ENCODE measurements at regions not wholly inside any gene's neighbourhood (a gene's known extent, or its start where the extent isn't known, plus 50 kb on each side); places are given as distances from the start of the nearest gene placed in this dataset.

- H3K9me3 ChIP-seq (ENCODE audit: control insufficient read depth, low read depth, low read length): no peaks in the 10 kb centered on the region
- dilution Hi-C loops (cut with MboI; ENCODE audit: extremely low pct_ligation_motif_present, low sequenced_read_pairs): no loop called here
- no peaks in the 10 kb centered on the region for H3K27me3 ChIP-seq (ENCODE audit: control insufficient read depth, extremely low read depth, insufficient read depth, low read length)
- H4K20me1 ChIP-seq (ENCODE audit: control insufficient read depth, extremely low read depth, insufficient read depth, low read length): no peaks in the 10 kb centered on the region
- H3K9ac ChIP-seq (ENCODE audit: control insufficient read depth, extremely low read depth, insufficient read depth, low read length): no peak overlapping the region
- H2AFZ ChIP-seq (ENCODE audit: control insufficient read depth, low read length): no peak overlapping the region
- TF ChIP-seq CTCF (optimal IDR thresholded peaks at IDR 0.05 in 1 of 3, IDR thresholded peaks at IDR 0.05 in 1 of 3, conservative IDR thresholded peaks at IDR 0.05 in 1 of 3; ENCODE audit: extremely low read depth in 1 of 3, insufficient read depth in 2 of 3, low read length in 3 of 3) (no peak), EZH2 (IDR thresholded peaks at IDR 0.05; ENCODE audit: low read length) (no peak)
- no peak for FAIRE-seq
- no peaks in the 10 kb centered on the region for H3K36me3 ChIP-seq (ENCODE audit: control insufficient read depth in 2 of 2, extremely low read depth in 1 of 2, insufficient read depth in 2 of 2, low read length in 2 of 2)
- no peak overlapping the region for H3K4me3 ChIP-seq (ENCODE audit: control insufficient read depth in 2 of 3, extremely low read depth in 1 of 3, insufficient read depth in 2 of 3, low read depth in 1 of 3, low read length in 3 of 3)
- H3K4me2 ChIP-seq (ENCODE audit: control insufficient read depth, extremely low read depth, insufficient read depth, low read depth, low read length): no peak overlapping the region
- no peak overlapping the region for H3K27ac ChIP-seq (ENCODE audit: control insufficient read depth, insufficient read depth, low read length)
- DNase-seq (ENCODE audit: low read depth, low spot score): no peak
- H3K4me1 ChIP-seq (ENCODE audit: control insufficient read depth, extremely low read depth, insufficient read depth, low read length): no peaks in the 10 kb centered on the region
- H3K9me1 ChIP-seq (ENCODE audit: control insufficient read depth, extremely low read depth, insufficient read depth, low read length): no peaks in the 10 kb centered on the region
- H3K79me2 ChIP-seq (ENCODE audit: control insufficient read depth, insufficient read depth, low read length): no peaks in the 10 kb centered on the region
Measured at GRCh38 chr9:7354704-7355103, 444.9 kb downstream of the DMAC1 start.

- Histone ChIP-seq H3K4me3 (ENCODE audit: control insufficient read depth in 2 of 3, extremely low read depth in 1 of 3, insufficient read depth in 2 of 3, low read depth in 1 of 3, low read length in 3 of 3) (no peak overlapping the region), H3K4me1 (ENCODE audit: control insufficient read depth, extremely low read depth, insufficient read depth, low read length) (no peaks in the 10 kb centered on the region), H3K27me3 (ENCODE audit: control insufficient read depth, extremely low read depth, insufficient read depth, low read length) (no peaks in the 10 kb centered on the region), H3K79me2 (ENCODE audit: control insufficient read depth, insufficient read depth, low read length) (no peaks in the 10 kb centered on the region), H3K9me1 (ENCODE audit: control insufficient read depth, extremely low read depth, insufficient read depth, low read length) (no peaks in the 10 kb centered on the region), H3K9ac (ENCODE audit: control insufficient read depth, extremely low read depth, insufficient read depth, low read length) (no peak overlapping the region), H3K36me3 (ENCODE audit: control insufficient read depth in 2 of 2, extremely low read depth in 1 of 2, insufficient read depth in 2 of 2, low read length in 2 of 2) (no peaks in the 10 kb centered on the region), H4K20me1 (ENCODE audit: control insufficient read depth, extremely low read depth, insufficient read depth, low read length) (no peaks in the 10 kb centered on the region), H3K27ac (ENCODE audit: control insufficient read depth, insufficient read depth, low read length) (no peak overlapping the region), H3K9me3 (ENCODE audit: control insufficient read depth, low read depth, low read length) (no peaks in the 10 kb centered on the region), H2AFZ (ENCODE audit: control insufficient read depth, low read length) (no peak overlapping the region), H3K4me2 (ENCODE audit: control insufficient read depth, extremely low read depth, insufficient read depth, low read depth, low read length) (no peak overlapping the region)
- dilution Hi-C loops (cut with MboI; ENCODE audit: extremely low pct_ligation_motif_present, low sequenced_read_pairs): no loop called here
- no peak for DNase-seq (ENCODE audit: low read depth, low spot score)
- TF ChIP-seq CTCF (optimal IDR thresholded peaks at IDR 0.05 in 1 of 3, IDR thresholded peaks at IDR 0.05 in 1 of 3, conservative IDR thresholded peaks at IDR 0.05 in 1 of 3; ENCODE audit: extremely low read depth in 1 of 3, insufficient read depth in 2 of 3, low read length in 3 of 3) (no peak), EZH2 (IDR thresholded peaks at IDR 0.05; ENCODE audit: low read length) (no peak)
- no peak for FAIRE-seq
Measured at GRCh38 chr9:7348692-7349091, 450.9 kb downstream of the DMAC1 start.

Measured in keratinocyte (primary cell).